Spinal cord (tissue), 9 donors: ENCODE measurements at regions not wholly inside any gene's neighbourhood (a gene's known extent, or its start where the extent isn't known, plus 50 kb on each side); places are given as distances from the start of the nearest gene placed in this dataset.

ENCODE experiments used
- DNase-seq, 6 donors: peaks; one replicate each; pipeline versions ENCODE4 v3.0.0 to v3.0.0-alpha.2; 2013 to 2015; ENCODE audit warnings: low spot score in 6 of 6, low read depth in 4 of 6
- H3K27ac ChIP-seq: one replicate; pipeline ENCODE4 v1.5.1; 2013; ENCODE audit warnings: low read depth, low read length, control low read depth
- H3K27me3 ChIP-seq: one replicate; pipeline ENCODE4 v1.6.1; 2013; ENCODE audit warnings: low read length; ENCODE audit not compliant: control insufficient read depth, insufficient read depth
- H3K36me3 ChIP-seq: one replicate; pipeline ENCODE4 v1.6.1; 2013; ENCODE audit warnings: low read length; ENCODE audit not compliant: control insufficient read depth, insufficient read depth
- H3K4me1 ChIP-seq: one replicate; pipeline ENCODE4 v1.6.1; 2013; ENCODE audit warnings: low read length; ENCODE audit not compliant: control insufficient read depth, insufficient read depth
- H3K4me3 ChIP-seq: one replicate; pipeline ENCODE4 v1.5.1; 2013; ENCODE audit warnings: low read depth, low read length, control low read depth
- H3K9me3 ChIP-seq: one replicate; pipeline ENCODE4 v1.6.1; 2013; ENCODE audit warnings: low read length; ENCODE audit not compliant: control insufficient read depth, insufficient read depth
- WGBS: methylation state at CpG from one replicate; pipeline ENCODE4 v1.1.5; 2013; ENCODE audit warnings: missing lambda C conversion rate; ENCODE audit not compliant: insufficient coverage; 5-methylcytosine and 5-hydroxymethylcytosine counted together
- donor health status: healthy.

- H3K27me3 ChIP-seq: no peaks in the 10 kb centered on the region
- no CpG with 5 or more reads among the region's 1 CpG for WGBS
- H3K9me3 ChIP-seq: no peaks in the 10 kb centered on the region
- no peaks in the 10 kb centered on the region for H3K4me1 ChIP-seq
- no peak overlapping the region for H3K27ac ChIP-seq
- no peak for DNase-seq
- no peak overlapping the region for H3K4me3 ChIP-seq
- no peaks in the 10 kb centered on the region for H3K36me3 ChIP-seq
Measured at GRCh38 chr11:121936370-121936769, 179.6 kb downstream of the BLID start.

GRCh38 chr11:121933694-121934093 is 182.3 kb downstream of the BLID start:
- WGBS: no CpG with 5 or more reads among the region's 2 CpGs
- Histone ChIP-seq H3K9me3 (no peaks in the 10 kb centered on the region), H3K4me1 (peaks cover 13% of the 10 kb centered on the region), H3K4me3 (no peak overlapping the region), H3K36me3 (no peaks in the 10 kb centered on the region), H3K27ac (no peak overlapping the region), H3K27me3 (no peaks in the 10 kb centered on the region)
- no peak for DNase-seq

- H3K36me3 ChIP-seq: no peaks in the 10 kb centered on the region
- H3K27ac ChIP-seq: no peak overlapping the region
- WGBS: 83% methylated on average over 1 of the region's 8 CpGs
- H3K4me3 ChIP-seq: no peak overlapping the region
- no peak for DNase-seq
- H3K27me3 ChIP-seq: no peaks in the 10 kb centered on the region
- no peaks in the 10 kb centered on the region for H3K9me3 ChIP-seq
- peaks cover 13% of the 10 kb centered on the region for H3K4me1 ChIP-seq
Measured at GRCh38 chr11:121933294-121933693, 182.7 kb downstream of the BLID start.

DNA sequence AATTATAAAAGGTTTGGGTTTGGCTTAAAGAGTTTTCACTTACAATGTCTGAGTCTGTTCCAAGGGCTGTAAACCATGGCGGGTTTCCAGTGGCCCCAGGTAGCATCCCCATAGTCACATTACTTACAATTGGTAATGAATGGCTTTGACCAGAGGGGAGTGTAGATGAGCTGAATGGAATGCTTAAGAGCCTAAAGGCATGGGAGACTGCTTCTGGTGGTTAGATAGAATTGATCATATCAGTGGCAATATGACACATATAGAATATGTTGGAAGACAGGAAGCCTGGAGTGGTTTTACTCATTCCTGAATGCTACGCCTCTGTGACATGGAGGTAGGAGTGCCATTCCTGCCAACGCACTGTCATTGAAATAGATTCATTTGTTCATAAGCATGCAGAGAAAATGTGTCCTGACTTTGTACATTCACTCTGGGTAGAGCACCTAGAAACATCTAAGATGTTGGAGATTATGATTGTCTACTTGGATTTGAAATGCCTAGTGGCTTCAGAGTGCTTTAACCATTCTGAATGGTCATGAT is 183.3 kb downstream of the BLID start:
- Histone ChIP-seq H3K27me3 (no peaks in the 10 kb centered on the region), H3K9me3 (no peaks in the 10 kb centered on the region), H3K36me3 (no peaks in the 10 kb centered on the region), H3K4me1 (peaks cover 17% of the 10 kb centered on the region), H3K27ac (no peak overlapping the region), H3K4me3 (no peak overlapping the region)
- peak in 1 of 6 donors; percentile 46 for DNase-seq
- 92% methylated on average over 2 of the region's 3 CpGs for WGBS

GRCh38 chr11:121931748-121932352 is 184.2 kb downstream of the BLID start:
- 66% methylated on average over 3 of the region's 4 CpGs for whole genome bisulfite sequencing
- DNase-seq: no peak

GRCh38 chr11:121931121-121931520 is 184.9 kb downstream of the BLID start:
- H3K36me3 ChIP-seq: no peaks in the 10 kb centered on the region
- H3K4me1 ChIP-seq: peaks cover 17% of the 10 kb centered on the region
- no peak overlapping the region for H3K4me3 ChIP-seq
- 78% methylated on average over 1 of the region's 2 CpGs for WGBS
- H3K9me3 ChIP-seq: no peaks in the 10 kb centered on the region
- no peaks in the 10 kb centered on the region for H3K27me3 ChIP-seq
- no peak for DNase-seq
- H3K27ac ChIP-seq: no peak overlapping the region

More at GRCh38 chr11:121931748-121932352, 184.2 kb downstream of the BLID start:
- no peaks in the 10 kb centered on the region for H3K9me3 ChIP-seq
- H3K4me1 ChIP-seq: peaks cover 17% of the 10 kb centered on the region
- no peak overlapping the region for H3K4me3 ChIP-seq
- H3K27ac ChIP-seq: peak overlapping the region; percentile 37
- no peaks in the 10 kb centered on the region for H3K36me3 ChIP-seq
- H3K27me3 ChIP-seq: no peaks in the 10 kb centered on the region

DNA sequence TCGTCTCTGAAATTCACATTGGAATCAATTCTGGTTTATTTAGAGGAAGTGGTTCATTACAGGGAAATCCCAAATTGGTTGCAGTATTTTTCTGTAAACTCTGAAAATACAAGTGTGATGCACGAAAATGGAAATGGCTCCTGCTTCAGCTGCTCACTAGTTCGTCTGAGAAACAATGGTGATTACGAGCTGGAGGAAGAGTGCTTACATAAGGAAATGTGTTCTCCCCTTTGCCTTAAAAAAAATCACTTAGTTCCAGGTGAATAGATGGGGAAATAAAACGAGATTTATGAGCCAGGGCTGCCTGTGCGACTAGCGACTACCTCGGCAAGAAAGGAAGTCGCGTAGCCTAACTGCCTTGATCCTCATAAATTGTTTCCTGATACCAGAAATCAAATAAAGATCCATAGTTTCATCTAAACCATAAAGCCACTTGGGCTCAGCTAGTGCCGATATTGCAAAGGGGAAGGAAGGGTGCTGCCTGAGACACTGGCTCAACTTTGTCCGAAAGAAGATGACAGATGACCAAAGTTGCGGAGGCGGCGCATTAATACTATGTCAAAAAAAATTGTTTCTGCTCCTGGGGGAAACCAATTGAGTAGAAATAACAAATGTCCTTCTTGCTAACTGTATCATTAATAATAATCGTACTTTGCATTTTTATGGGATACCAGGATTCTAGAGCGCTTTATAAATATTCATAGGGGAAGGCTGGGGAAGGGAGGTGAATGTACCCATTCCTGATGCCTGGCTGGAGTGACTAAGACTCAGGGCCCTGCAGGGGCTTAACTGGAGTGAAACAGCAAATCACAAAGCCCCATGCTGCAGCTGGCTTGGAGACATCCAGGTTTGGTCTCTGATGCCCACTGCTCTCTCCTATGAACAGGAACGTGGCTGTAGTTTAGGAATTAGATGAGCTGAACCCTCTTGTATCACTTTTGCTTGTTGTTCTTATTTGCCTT is 185.7 kb downstream of the BLID start:
- Histone ChIP-seq H3K27me3 (no peaks in the 10 kb centered on the region), H3K4me3 (peak overlapping the region; percentile 43), H3K4me1 (peaks cover 17% of the 10 kb centered on the region), H3K9me3 (no peaks in the 10 kb centered on the region), H3K36me3 (no peaks in the 10 kb centered on the region), H3K27ac (peak overlapping the region; percentile 91)
- WGBS: 4% methylated on average over 5 of the region's 18 CpGs
- DNase-seq: peak; percentile 49 to 95 (median 66)

DNA sequence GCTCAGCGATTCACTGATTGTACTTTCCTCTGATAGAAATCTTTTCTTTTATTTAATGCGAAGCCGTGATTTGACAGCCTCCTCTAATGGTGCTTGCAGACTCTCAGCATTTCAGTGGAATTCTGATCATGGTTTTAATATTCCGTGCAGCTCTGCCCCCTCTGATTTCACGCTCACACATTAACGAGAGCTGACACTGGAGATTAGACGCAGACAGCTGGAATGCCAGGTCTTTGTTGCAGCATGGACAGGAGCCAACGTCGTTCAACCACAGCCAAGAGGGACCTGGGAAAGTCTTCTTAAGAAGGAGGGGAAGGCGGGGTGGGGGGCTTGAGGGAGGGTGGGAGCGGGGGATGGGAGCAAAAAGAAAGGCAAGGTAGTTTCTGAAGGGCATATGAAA is 186.4 kb downstream of the BLID start:
- Histone ChIP-seq H3K4me1 (peaks cover 17% of the 10 kb centered on the region), H3K27ac (peak overlapping the region; percentile 91), H3K27me3 (no peaks in the 10 kb centered on the region), H3K36me3 (no peaks in the 10 kb centered on the region), H3K4me3 (peak overlapping the region; percentile 43), H3K9me3 (no peaks in the 10 kb centered on the region)
- WGBS: 0% methylated on average over 5 of the region's 11 CpGs
- peak; percentile 74 to 99 (median 84) for DNase-seq

DNA sequence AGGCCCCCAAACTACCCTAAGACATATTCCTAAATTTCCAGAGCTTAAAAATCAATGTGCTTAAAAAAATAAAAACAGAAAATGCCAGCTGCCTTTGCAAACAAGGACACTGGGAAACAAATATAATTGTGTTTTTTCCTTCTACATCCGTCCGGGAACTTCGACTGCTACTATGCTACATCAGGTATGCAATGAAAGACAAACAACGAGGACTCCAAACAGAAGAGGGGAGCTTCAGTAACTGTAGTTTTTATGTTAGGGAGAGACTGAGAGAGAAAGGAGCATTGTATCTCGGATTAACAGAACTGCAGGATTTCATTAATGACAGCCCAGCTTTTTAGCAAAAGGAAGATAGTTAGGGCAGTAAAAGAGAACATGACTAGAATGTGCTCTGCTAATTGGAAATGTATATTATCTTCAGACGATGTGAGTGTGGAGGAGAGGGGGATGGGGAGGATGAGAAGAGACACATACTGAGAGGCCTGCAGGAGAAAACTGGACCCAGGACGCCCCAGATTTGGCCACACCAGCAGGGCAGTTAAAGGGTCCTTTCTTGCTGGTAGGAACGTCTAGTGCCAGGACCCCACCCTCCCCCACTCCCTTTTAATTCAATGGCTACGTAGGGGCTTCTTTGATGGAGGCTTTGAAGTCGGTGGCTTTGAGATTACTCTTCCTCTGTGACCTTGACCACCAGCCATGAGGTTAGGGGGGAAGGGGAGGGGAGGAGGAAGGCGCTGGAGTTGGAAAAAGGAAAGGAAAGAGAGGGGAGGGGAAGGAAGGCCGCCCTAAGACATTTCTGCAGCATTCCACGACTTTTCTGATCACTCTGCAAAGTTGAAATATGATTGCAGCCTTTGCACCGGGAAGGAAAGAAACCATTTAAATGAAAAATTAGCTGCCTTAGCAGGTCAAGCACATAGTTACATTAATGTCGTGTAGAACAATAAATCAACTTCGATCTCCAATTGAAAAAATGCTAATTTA is 187.1 kb downstream of the BLID start:
- Histone ChIP-seq H3K4me3 (peak overlapping the region; percentile 33), H3K36me3 (no peaks in the 10 kb centered on the region), H3K4me1 (peaks cover 17% of the 10 kb centered on the region), H3K27me3 (no peaks in the 10 kb centered on the region), H3K9me3 (no peaks in the 10 kb centered on the region), H3K27ac (peak overlapping the region; percentile 91)
- peak; percentile 52 to 91 (median 62) for DNase-seq
- 3% methylated on average over 8 of the region's 16 CpGs for WGBS
